ENCODE measurements at regions not wholly inside any gene's neighbourhood (a gene's known extent, or its start where the extent isn't known, plus 50 kb on each side); places are given as distances from the start of the nearest gene placed in this dataset.

- H3K4me3 ChIP-seq (replicated peaks in 1 of 2; ENCODE audit: low read depth in 2 of 2, low read length in 2 of 2) = no peak overlapping the region
- DNase-seq (ENCODE audit: low read depth in 2 of 2) = no peak
- no peak for TF ChIP-seq CTCF (IDR thresholded peaks at IDR 0.05; ENCODE audit: low read depth, low read length)
Observed at GRCh38 chr6:842141-842540, 149.2 kb upstream of the EXOC2 start.

DNA sequence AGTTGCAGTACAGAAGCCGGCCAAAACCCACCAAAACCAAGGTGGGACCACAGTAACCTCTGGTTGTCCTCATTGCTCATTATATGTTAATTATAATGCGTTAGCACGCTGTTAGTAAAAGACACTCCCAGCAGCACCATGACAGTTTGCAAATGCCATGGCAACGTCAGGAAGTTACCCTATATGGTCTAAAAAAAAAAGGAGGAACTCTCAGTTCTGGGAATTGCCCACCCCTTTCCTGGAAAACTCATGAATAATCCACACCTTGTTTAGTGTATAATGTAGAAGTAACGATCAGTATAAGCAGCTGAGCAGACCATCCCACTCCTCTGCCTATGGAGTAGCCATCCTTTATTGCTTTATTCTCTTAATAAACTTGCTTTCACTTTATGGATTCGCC, 148.6 kb upstream of the EXOC2 start:
- H3K4me3 ChIP-seq (replicated peaks in 1 of 2; ENCODE audit: low read depth in 2 of 2, low read length in 2 of 2) = no peak overlapping the region
- no peak for TF ChIP-seq CTCF (IDR thresholded peaks at IDR 0.05; ENCODE audit: low read depth, low read length)
- no peak for DNase-seq (ENCODE audit: low read depth in 2 of 2)

GRCh38 chr6:839201-839600, 146.3 kb upstream of the EXOC2 start:
- no peak for DNase-seq (ENCODE audit: low read depth in 2 of 2)
- TF ChIP-seq CTCF (IDR thresholded peaks at IDR 0.05; ENCODE audit: low read depth, low read length) = no peak
- H3K4me3 ChIP-seq (replicated peaks in 1 of 2; ENCODE audit: low read depth in 2 of 2, low read length in 2 of 2) = no peak overlapping the region

DNA sequence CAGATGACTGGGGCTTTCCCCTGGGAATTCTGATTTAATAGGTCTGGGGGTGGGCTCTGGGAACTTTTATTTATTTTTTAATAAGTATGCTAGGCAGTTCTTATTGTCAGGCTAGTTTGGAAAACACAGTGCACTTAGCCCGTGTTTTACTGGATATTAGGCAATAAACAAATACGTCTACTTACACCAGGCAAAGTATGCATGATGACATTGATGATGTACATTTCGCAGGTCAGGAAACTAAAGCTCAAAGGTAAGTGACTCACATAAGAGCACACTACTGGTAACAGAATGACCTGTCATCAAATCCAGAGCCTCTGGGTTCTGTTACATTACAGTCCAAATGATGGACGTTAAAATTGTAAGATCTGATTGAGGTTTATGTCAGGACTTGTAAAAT, 144.4 kb upstream of the EXOC2 start:
- TF ChIP-seq CTCF (IDR thresholded peaks at IDR 0.05; ENCODE audit: low read depth, low read length) = no peak
- no peak for DNase-seq (ENCODE audit: low read depth in 2 of 2)
- H3K4me3 ChIP-seq (replicated peaks in 1 of 2; ENCODE audit: low read depth in 2 of 2, low read length in 2 of 2) = no peak overlapping the region

DNA sequence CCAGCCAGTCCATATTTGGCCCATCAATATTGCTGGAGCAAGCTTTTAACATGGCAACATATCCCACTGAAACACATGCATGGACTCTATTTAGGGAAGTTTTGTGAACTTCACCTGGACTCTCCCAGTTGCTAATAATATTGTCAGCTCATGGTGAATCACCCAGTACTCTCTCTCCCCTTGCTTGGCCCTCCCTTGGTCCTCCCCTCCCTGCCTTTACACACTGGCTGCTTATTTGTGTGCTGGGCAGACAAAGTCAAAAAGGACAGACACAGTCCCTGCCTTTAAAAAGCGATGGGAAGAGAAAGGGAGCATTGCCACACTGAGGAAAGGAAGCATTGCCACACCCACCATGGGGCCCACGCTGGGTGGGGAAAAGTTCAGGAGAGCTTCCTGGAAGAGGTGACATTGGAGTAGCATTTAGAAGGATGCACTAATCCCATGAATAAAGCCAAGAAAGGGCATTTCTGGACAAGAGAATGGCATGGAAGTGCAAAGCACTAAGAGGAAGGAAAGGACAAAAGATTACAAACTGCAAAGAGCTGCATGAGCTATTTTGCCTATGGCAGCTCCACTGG, 143.4 kb upstream of the EXOC2 start:
- no peak overlapping the region for H3K4me3 ChIP-seq (replicated peaks in 1 of 2; ENCODE audit: low read depth in 2 of 2, low read length in 2 of 2)
- no peak for DNase-seq (ENCODE audit: low read depth in 2 of 2)
- no peak for TF ChIP-seq CTCF (IDR thresholded peaks at IDR 0.05; ENCODE audit: low read depth, low read length)

- DNase-seq (ENCODE audit: low read depth in 2 of 2) = no peak
- TF ChIP-seq CTCF (IDR thresholded peaks at IDR 0.05; ENCODE audit: low read depth, low read length) = no peak
- no peak overlapping the region for H3K4me3 ChIP-seq (replicated peaks in 1 of 2; ENCODE audit: low read depth in 2 of 2, low read length in 2 of 2)
Observed at GRCh38 chr6:835476-836160, 142.7 kb upstream of the EXOC2 start.

- H3K4me3 ChIP-seq (replicated peaks in 1 of 2; ENCODE audit: low read depth in 2 of 2, low read length in 2 of 2) = no peak overlapping the region
- DNase-seq (ENCODE audit: low read depth in 2 of 2) = no peak
- no peak for TF ChIP-seq CTCF (IDR thresholded peaks at IDR 0.05; ENCODE audit: low read depth, low read length)
Observed at GRCh38 chr6:834866-835265, 141.9 kb upstream of the EXOC2 start.
